NCI-H2081 treated with DMSO at 0.1 percent for 48 hours (cell line): ENCODE measurements at regions not wholly inside any gene's neighbourhood (a gene's known extent, or its start where the extent isn't known, plus 50 kb on each side); places are given as distances from the start of the nearest gene placed in this dataset.
"Not testable (repeated sequence)": the region's sequence is repeated elsewhere in the genome, so short reads cannot be mapped to it uniquely, and the experiment has no call there.

Source experiments
- DNase-seq: peaks from one replicate; lab custom pipeline; 2025; lab: John Stamatoyannopoulos, UW

DNA sequence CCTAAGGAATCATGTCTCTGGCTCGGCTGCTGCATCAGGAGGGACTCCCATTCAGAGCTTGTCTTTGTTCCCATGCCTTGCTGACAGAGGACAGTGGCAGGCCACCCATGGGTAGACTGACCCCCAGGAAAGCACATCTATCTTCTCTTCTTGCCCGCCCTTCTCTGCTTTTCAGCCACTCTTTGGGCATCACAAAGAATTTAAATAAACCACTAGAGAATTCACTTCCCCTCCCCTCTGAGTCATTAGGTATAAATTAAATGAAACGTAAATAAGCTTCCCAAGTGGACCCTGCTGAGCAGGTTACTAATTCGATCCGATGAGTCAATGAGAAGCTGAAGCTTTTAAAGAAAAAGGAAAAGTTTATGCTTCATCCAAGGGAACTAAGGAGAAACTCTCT lies 97.0 kb downstream of the DRD1 start:
- no peak for DNase-seq

DNA sequence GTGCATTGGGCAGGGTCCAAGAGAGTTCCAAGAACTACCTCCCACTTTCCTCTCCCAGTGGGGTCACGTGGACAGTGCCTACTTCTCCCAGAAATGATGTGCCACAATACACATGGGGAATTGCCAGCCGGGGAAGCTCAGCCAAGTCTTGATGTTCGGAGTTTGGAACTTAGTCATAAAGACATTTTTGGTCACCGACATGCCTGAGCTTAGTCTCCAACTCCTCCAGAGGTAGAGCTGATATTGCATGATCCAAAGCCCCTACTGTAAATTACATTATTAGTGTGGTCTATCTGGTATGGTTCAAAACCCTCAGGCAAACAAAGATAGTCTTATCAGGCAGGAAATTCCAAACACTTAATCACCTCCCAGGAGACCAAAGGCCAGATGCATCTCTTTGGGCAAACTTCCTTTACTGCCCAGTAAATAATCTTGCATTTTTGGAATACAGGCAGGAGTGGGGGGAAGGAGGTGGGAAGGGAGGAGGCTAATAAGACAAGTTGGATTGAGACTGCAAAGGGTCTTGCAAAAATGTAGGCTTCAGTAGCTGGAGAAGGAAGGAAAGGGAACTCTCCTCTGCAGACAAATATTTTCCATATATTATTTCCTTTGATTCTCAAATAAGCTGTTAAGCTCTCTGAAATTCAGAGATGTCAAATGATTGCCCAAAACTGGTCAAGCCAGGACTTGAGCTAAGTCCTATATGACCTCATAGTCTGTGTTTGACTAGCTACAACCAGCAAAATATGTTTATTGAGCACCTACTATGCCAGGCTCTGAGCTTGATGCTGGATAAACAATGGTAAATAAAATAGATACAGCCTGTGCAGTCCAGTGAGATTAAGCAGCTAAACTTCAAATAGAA lies 99.4 kb downstream of the DRD1 start:
- DNase-seq = no peak

DNA sequence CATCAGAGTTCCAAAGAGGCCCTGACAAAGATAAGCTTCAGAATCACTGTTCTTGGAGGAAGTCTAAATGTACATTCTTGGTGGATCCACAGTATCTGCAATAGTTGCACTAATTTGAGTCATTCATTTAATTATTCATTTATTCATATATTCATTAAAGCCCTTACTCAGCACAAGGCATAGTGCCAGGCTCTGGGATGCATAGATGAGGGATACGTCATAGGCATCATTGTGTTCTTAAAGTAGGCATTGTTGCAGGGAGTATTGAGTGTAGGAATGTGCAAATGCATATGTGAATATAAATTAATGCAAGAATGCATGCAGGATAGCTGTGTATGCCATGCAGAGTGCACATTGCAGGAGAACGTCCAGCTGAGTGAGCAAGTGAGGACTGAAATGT lies 100.7 kb downstream of the DRD1 start:
- DNase-seq = no peak

DNA sequence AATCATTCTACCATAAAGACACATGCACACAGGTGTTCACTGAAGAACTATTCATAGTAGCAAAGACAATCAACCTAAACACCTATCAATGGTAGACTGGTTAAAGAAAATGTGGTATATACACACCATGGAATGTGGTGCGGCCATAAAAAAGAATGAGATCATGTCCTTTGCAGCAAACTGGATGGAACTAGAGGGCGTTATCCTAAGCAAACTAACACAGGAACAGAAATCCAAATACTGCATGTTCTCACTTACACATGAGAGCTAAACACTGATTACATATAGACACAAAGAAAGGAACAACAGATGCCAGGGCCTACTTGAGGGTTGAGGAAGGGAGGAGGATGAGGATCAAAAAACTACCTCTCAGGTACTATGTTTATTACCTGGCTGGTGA lies 103.8 kb downstream of the DRD1 start:
- DNase-seq = no peak

DNA sequence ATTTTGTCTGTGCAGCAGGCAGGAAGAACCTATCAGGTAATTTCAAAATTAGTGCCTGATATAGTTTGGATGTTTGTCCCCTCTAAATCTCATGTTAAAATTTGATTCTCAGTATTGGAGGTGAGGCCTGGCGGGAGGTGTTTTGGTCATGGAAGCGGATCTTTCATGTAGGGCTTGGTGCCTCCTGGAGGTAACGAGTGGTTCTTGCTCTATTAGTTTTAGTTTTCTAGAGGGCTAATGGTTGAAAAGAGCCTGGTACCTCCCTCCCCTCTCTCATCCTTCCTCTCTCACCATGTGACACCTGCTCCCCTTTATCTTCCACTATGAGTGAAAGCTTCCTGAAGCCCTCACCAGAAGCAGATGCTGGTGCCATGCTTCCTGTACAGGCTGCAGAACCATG lies 106.3 kb downstream of the DRD1 start:
- no peak for DNase-seq

DNA sequence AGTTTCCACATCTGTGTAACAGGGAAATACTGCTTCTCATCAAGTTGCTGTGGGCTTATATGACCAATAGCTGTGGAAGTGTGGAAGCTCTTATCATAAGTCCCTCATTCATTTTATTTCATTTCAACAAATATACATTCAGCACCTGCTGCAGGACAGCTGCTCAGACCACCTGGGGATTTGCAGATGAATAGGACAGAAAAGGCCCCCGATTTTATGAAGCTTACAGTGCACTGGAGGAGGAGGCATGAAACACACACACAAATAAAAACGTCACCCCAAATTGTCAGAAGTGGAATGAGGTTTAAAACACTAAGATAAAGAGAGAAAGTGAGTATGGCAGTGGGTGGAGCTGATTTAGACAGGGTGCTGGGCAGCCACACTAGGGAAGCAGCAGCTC lies 107.2 kb downstream of the DRD1 start:
- DNase-seq = no peak

DNA sequence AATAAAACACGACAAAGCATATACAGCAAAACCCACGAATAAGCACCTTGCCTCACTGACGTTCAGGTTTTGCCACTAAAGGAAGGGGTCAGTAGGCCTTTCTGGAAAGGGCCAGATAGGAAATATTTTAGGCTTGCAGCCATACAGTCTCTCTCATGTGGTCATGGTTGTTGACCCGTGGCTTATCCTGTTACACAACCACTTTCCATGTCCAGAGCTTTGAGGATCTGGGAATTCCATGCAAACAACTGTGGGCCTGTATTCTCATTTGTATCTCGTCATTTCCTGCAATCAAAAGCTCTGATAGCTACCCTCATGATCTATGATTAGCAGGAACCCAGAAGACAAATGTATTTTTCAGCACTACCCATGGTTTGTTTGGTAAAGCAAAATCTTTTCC lies 108.3 kb downstream of the DRD1 start:
- no peak for DNase-seq

DNA sequence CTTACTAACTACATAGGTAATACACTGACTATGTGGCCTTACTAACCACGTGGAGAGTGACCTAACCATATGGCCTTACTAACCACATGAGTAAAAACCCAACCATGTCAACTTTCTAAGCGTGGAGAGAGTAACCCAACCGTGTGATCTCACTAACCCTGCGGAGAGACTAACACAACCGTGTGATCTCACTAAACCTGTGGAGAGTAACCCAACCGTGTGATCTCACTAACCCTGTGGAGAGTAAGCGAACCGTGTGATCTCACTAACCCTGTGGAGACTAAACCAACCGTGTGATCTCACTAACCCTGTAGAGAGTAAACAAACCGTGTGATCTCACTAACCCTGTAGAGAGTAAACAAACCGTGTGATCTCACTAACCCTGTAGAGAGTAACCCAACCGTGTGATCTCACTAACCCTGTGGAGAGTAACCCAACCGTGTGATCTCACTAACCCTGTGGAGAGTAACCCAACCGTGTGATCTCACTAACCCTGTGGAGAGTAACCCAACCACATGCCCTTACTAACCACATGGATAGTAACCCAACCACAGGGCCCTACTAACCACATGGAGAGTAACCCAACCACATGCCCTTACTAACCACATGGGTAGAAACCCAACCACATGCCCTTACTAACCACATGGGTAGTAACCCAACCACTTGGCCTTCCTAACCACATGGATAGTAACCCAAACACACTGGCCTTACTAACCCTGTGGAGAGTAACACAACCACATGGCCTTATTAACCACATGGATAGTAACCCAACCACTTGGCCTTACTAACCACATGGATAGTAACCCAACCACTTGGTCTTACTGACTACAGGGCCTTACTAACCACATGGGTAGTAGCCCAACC lies 112.6 kb downstream of the DRD1 start:
- not testable (repeated sequence) for DNase-seq

DNA sequence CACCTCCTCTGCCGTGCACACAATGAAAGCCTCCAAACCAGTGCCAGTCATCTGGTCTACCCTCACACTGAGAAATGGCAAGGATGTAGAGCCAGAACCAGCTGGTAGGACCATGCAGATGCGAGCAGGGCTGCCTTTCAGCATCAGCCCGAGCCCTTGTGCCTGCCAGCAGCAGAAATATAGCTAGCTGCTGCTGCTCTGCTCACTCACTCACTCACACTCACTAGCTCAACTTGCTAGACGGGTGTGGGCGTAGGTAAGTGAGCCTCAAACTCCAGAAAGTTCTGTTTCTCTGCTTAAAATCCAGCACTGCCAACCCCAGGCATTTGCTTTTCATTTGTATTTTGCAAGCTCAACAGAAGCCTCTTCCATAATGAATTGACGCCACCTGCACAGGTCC lies 114.0 kb downstream of the DRD1 start:
- DNase-seq = no peak

DNA sequence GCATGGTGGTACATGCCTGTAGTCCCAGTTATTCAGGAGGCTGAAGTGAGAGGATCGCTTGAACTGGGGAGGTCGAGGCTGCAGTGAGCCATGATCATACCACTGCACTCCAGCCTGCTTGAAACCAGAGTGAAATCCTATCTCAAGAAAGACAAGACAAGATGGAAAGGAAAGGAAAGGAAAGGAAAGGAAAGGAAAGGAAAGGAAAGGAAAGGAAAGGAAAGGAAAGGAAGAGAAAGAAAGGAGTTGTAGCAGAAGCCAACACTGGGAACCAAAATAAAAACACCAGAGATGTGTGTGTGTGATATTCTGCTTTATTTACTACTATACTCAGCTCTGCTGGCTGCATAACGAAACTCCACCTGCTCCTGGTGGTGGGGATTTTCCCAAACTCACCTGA lies 115.3 kb downstream of the DRD1 start:
- DNase-seq = no peak

DNA sequence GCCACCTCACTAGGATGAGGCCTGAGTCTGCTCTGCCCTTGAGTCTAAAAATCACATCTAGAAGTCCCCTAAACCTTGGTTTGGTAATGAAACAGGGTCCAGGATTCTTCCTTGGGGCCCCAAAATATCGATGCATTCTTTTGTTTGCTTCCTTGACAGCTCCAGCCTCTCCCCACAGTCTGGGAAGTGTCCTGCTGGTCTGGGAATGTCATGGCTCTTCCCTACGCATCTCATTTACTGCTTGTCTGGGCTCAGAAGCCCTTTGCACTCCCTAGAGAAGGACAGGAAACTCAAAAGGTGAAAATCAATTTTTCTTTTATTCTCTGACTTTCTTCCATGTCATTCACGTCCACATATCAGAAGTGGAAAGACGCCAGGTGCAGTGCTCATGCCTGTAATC lies 115.8 kb downstream of the DRD1 start:
- DNase-seq = no peak

DNA sequence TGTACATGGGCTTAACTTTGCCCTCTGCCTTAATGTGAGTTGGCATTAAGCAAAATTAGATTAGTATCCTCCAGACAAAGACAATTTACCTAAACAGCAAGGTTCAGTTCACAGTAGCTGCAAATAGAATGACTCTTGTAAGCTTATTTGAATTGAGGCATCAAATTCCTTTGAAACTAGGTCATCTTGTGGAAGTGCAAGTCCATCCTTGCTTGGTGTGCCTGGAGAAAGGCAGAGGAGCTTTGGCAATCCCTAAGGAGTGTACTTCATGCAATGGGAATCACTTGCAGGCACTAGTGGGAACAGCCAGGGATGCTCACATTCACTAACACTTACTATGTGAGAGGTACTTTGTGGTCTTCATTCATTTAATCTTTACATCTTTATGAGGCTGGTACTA lies 118.3 kb downstream of the DRD1 start:
- no peak for DNase-seq

DNA sequence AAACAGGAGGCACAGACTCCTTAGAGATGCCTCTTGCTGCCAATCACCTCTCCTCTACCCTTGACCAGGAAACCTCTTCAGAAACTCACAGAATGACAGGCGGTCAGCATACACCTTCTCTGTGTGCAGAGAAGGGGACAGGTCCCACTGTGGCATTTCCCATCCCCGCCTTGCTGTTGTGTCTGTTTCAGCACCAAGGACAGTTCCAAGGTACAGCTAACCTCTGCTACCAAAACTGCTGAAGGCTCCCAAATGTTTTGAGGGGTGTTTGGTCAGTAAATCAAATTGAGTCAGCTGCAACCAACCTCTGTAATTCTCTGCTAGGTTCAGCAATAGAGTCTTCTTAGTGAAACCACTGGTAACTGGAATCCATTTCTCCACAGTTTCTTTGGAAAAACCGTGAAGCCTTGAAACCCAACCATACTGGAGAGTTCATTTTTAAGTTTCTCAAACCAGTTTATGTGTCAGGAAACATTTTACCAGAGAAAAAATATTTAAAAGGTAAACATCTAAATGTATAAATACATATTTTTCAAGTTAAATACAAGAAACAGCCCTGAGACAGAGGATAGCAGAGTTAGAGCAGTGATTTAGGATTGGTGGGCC lies 122.0 kb downstream of the DRD1 start:
- DNase-seq = no peak

DNA sequence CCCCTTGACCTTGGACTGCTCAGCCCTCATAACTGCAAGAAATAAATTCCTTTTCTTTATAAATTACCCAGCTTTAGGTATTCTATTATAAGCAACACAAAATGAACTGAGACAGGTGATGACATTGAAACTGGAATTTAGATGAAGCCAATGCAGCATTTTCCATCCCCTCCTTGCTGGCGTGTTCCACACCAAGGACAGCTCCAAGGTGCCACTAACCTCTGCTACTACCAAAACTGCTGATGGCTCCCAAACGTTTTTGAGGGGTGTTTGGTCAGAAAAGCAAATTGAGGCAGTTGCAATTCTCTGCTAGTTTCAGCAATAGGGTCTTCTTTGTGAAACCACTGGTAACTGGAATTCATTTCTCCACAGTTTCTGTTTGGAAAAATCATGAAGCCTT lies 124.8 kb downstream of the DRD1 start:
- no peak for DNase-seq

DNA sequence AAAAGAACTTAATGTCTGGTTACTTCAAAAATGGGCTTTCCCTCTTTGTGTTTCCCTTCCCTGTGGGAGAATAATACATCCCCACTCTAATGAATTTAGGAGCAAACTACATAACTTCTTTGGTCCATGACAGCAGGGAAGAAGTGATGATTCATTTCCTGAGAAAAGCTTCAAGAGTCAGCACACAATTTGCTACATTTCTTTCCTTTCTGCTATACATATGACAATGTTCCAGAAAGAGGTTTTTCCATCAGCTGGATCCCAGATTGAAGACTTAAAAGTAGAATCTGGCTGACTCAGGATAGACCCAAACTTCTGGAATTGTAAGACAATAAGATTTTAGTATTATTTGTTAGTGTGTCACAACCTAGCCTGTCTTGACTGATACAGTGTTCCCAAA lies 126.1 kb downstream of the DRD1 start:
- DNase-seq = no peak

DNA sequence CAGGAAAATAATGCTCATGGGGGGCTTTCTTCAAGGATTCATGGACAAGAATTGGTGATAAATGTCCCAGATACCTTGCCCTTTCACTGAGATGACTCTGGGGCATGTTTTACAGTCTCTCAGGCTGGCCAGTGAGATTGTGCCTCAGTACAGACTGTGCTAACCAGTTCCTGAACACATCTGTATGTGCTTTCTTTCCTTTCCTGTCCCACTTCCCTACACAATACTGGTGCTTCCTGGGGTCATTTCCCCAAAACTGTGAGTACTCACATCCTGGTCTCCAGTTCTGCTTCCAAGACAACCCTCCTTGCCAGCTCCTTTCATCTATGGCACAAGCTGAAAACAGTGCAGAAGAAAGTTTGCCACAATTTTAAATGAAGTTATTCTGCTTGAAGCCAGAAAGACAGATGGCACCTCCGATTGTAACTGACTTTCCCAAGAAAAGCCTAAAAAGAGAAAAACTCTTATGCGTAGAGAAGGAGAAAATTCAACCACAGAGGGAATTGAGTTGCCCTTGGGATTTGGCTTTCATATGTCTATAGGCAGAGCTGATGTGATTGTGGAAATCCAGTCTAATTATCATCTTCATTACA lies 134.7 kb downstream of the DRD1 start:
- DNase-seq = no peak

DNA sequence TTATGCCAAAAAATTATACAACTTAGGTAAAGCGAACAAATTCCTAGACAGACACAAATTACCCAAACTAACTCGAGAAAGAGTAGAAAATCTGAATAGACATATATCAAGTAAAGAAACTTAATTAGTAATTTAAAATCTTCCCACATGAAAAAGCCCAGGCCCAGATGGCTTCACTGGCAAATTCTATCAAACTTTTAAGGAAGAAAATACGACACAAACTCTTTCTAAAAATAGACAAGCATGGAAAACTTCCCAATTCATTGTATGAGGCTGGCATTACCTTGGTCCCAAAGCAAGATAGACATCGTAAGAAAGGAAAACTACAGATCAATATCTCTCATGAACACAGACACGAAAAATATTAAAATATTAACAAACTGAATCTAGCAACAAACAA lies 135.3 kb downstream of the DRD1 start:
- DNase-seq = no peak

DNA sequence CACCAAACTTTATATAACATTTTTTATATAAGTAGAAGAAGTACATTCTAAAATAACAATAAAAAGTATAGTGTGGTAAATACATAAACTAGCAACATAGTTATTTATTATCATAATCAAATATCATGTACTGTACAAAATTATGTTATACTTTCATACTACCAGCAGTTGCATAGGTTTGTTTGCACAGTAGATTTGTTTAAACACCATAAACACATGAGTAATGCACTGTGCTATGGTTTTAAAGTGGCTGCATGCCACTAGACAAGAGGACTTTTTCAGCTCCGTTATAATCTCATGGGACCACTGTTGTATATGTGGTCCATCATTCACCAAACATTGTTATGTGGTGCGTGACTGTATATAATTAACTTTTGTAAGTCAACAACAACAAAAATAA lies 137.6 kb downstream of the DRD1 start:
- no peak for DNase-seq

DNA sequence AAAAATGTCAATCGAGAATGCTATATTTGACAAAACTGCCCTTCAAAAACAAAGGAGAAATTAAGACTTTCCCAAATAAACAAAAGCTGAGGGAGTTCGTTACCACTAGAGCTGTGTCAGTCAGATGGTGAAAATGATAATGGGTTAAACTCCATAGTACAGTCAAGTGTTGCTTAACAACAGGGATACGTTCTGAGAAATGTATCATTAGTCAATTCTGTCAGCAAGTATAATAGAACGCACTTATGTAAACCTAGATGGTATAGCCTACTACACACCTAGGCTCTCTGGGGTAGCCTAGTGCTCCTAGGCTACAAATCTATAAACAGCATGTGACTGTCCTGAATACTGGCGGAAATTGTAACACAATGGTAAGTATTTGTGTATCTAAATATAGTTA lies 138.7 kb downstream of the DRD1 start:
- DNase-seq = no peak

DNA sequence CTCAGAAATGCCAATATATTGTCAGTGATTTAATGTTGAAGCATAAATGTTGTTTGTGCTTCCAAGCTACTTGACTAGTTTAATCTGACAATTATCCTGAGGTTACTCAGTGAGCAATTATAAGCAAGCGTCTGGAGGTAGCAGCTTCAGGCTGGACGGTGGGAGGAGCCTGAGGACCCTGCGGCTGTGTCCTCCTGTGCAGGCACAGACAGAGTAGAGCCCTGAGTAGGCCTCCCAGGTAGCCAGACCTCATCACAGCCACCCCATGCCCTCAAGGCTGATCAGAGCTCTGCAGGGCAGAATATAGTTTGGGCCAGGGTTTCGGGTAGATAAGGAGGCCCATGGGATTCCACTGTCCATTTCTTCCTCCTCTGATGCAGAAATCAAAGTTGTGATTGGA lies 153.6 kb downstream of the DRD1 start:
- no peak for DNase-seq

DNA sequence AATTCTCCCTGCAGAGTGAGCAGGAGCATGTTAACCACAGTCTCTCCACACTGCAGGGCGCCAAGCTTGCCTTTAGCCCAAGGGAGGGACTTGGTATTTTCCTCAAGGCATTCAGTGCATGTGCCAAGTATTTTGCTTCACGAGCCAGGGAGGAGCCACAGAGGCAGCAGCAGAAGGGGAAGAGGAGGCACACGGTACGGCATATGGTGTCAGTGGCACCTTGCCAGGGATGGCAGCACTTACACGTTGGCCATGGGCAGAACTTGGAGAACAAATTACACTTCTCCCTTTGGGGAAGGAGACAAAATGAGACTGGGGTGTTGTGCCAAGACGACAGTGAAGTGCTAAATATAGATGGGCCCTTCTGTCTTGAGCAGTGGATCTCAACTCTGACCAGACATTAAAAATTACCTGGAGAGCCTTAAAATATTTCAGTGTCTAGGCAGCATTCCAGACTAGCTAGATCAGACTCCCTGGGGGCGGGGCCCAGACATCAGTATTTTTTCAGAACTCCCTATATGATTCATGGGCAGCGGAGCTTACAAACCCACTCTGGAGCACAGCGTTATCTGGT lies 155.8 kb downstream of the DRD1 start:
- no peak for DNase-seq

DNA sequence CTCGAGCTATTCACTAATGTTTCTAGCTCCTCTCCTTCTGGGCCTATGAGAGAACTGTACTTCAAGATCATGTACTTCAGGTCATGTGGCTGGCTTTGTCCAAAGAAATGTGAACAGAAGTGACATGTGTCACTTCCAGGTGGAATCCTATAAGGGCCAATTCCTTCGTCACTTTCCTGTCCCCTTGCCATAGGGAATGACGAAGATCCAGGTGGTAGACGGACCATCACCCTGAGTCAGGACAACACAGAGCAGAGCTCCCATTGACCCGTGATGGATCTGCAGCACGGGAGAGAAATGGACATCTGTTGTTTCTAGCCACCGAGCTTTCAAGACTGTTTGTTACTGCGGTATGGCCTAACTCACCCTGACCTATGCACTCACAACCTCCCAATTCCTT lies 157.0 kb downstream of the DRD1 start:
- DNase-seq = no peak
